IPS-NIHi11 (cell line): ENCODE measurements at regions not wholly inside any gene's neighbourhood (a gene's known extent, or its start where the extent isn't known, plus 50 kb on each side); places are given as distances from the start of the nearest gene placed in this dataset.
"Not testable (repeated sequence)": the region's sequence is repeated elsewhere in the genome, so short reads cannot be mapped to it uniquely, and the experiment has no call there.

Experiments used
- DNase-seq: peaks from one replicate; pipeline ENCODE4 v3.0.0; 2012; ENCODE audit warnings: mixed read lengths, low spot score

- no peak for DNase-seq
These were observed 1255.7 kb upstream of the LRRTM3 start for GRCh38 chr10:65670087-65670486.

GRCh38 chr10:65670596-65670995, 1255.2 kb upstream of the LRRTM3 start:
- DNase-seq: not testable (repeated sequence)

- no peak for DNase-seq
These were observed 1250.6 kb upstream of the LRRTM3 start for GRCh38 chr10:65675236-65675635.

GRCh38 chr10:65684896-65685295, 1240.9 kb upstream of the LRRTM3 start:
- no peak for DNase-seq

- no peak for DNase-seq
These were observed 1224.6 kb upstream of the LRRTM3 start for GRCh38 chr10:65701168-65701776.

- DNase-seq: no peak
These were observed 1217.8 kb upstream of the LRRTM3 start for GRCh38 chr10:65708057-65708456.

GRCh38 chr10:65710306-65710705, 1215.5 kb upstream of the LRRTM3 start:
- DNase-seq: no peak

- no peak for DNase-seq
These were observed 1206.0 kb upstream of the LRRTM3 start for GRCh38 chr10:65719790-65720189.

- DNase-seq: no peak
These were observed 1204.9 kb upstream of the LRRTM3 start for GRCh38 chr10:65720901-65721300.

GRCh38 chr10:65723525-65723924, 1202.3 kb upstream of the LRRTM3 start:
- DNase-seq: no peak

GRCh38 chr10:65735382-65735781, 1190.5 kb upstream of the LRRTM3 start:
- no peak for DNase-seq

- no peak for DNase-seq
These were observed 1182.9 kb upstream of the LRRTM3 start for GRCh38 chr10:65742906-65743305.

GRCh38 chr10:65751218-65751617, 1174.6 kb upstream of the LRRTM3 start:
- no peak for DNase-seq

- DNase-seq: no peak
These were observed 1173.9 kb upstream of the LRRTM3 start for GRCh38 chr10:65751896-65752295.

- DNase-seq: no peak
These were observed 1172.3 kb upstream of the LRRTM3 start for GRCh38 chr10:65753532-65753931.

- DNase-seq: no peak
These were observed 1171.7 kb upstream of the LRRTM3 start for GRCh38 chr10:65754112-65754511.

- DNase-seq: no peak
These were observed 1163.5 kb upstream of the LRRTM3 start for GRCh38 chr10:65762311-65762710.

GRCh38 chr10:65765006-65765541, 1160.8 kb upstream of the LRRTM3 start:
- DNase-seq: no peak

- no peak for DNase-seq
These were observed 1156.0 kb upstream of the LRRTM3 start for GRCh38 chr10:65769828-65770227.

GRCh38 chr10:65778753-65779152, 1147.1 kb upstream of the LRRTM3 start:
- DNase-seq: no peak

GRCh38 chr10:65779985-65780384, 1145.9 kb upstream of the LRRTM3 start:
- no peak for DNase-seq

- no peak for DNase-seq
These were observed 1139.6 kb upstream of the LRRTM3 start for GRCh38 chr10:65786279-65786678.

- DNase-seq: no peak
These were observed 1138.3 kb upstream of the LRRTM3 start for GRCh38 chr10:65787571-65787970.

- DNase-seq: no peak
These were observed 1137.6 kb upstream of the LRRTM3 start for GRCh38 chr10:65788271-65788670.
